HG03432 (cell line): ENCODE measurements at regions not wholly inside any gene's neighbourhood (a gene's known extent, or its start where the extent isn't known, plus 50 kb on each side); places are given as distances from the start of the nearest gene placed in this dataset.
"Not testable (repeated sequence)": the region's sequence is repeated elsewhere in the genome, so short reads cannot be mapped to it uniquely, and the experiment has no call there.

Experiments
- ATAC-seq: cut with Tn5 transposase; IDR thresholded peaks from one replicate; pipeline ENCODE4 v1.9.1; 2021; ENCODE audit warnings: mild to moderate bottlenecking, moderate library complexity; ENCODE audit not compliant: unreplicated experiment

- ATAC-seq, result peak; percentile 58
Observed at GRCh38 chr2:49687918-49688317, 533.6 kb upstream of the FSHR start.

- ATAC-seq, result no peak
Observed at GRCh38 chr2:49686897-49687442, 532.7 kb upstream of the FSHR start.

DNA sequence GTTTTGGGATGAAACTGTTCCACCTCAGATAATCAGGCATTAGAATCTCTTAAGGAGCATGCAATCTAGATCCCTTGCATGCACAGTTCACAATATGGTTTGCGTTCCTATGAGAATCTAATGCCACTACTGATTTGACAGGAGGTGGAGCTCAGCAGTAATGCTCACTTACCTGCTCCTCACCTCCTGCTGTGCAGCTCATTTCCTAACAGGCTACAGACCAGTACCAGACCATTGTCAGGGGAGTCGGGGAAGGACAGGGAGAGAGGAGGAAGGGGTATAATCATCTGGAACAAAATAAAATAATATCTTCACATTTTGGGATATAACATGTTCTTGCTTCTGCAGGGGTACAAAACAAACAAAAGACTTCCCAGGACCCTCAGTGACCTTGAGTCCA, 532.0 kb upstream of the FSHR start:
- ATAC-seq, result no peak

- ATAC-seq, result no peak
Observed at GRCh38 chr2:49677227-49677626, 522.9 kb upstream of the FSHR start.

DNA sequence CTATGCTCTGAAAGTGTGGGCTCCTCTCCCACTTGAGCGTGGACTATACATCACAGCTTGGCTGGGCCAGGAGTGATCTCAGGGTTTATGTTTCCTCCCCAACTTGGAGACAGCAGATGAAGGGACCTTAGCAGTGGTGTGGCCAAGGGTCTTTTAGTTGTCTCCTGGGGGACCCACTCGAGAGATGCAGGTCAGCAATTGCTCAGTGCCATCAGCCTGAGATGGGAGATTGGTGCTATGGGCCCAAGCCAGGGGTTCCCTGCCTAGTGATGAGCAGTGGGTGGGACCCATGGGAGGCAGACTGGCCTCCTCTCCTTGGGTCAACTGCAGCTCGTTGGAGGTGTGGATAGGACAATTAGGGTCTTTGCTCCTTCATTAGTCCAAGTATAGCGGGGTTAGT, 510.5 kb upstream of the FSHR start:
- no peak for ATAC-seq

DNA sequence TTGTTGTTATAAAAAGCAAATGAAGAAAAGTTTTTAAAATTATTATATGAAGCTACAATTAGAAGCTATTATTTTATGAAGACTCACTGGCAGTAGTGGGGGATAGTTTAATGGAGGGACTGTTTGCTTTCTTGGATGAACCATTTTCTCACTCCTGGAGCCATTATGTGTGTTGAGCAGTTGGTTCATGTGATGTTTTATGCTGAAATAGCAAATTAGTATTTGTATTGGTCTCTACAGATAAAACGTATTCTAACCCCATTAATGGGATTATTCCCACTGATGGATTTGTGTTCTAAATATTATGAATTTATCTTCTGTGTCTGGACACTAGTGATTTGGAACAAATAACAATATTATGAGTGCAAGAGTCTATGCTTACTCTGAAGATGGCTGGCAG, 507.5 kb upstream of the FSHR start:
- no peak for ATAC-seq

DNA sequence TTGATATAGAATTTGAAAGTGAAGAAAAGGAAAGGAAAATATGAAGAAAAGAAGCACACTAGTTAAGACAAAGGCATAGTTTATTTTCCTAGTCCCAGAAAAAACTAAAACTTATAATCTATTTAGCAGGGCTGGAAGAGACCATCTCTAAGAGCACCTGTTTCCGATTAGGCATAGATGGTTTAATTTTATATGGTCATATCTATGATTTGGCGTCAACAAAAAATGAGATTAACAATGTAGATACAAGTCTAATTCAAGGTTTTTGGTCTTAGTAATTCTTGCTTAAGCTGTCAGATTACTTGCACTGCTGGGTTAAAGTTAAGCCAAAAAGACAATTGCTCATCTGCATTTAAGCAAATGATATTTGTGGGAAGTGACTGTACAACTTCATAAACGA, 502.5 kb upstream of the FSHR start:
- no peak for ATAC-seq

DNA sequence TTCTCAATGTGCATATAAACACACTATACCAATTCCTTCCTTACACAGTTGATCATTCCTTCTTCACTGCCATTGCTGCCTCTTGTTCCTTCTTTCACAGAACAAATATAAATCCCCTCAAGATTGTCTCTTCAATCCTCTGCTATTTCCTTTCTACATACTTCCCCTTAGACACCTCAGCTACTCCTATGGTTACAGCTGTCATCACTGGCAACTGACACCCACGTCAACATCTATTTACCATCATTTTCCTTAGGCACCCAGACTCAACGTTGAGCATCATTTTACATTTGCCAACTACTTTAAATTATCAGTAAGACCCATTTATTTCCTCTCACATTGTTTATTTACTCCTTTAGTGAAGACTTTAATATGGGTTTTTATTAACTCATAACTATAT, 488.8 kb upstream of the FSHR start:
- no peak for ATAC-seq

DNA sequence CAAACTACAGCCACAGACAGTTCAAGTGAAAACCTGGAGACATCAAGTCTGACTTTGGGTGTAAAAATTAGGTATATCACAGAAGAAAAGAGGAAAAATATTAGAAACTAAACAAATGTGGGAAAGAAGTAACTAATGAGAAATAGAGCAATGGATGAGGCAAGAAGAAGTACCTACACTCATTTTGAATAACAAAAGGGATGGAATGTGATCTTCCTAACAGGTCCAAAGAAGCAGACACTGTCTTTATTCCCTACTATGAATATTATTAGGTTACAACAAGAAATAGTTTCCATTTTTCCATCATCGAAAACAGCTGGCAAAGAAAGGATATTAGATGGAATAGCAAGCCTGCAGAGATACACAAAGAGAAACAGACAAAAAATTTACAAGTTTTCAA, 486.3 kb upstream of the FSHR start:
- no peak for ATAC-seq

- no peak for ATAC-seq
Observed at GRCh38 chr2:49621016-49621415, 466.7 kb upstream of the FSHR start.

DNA sequence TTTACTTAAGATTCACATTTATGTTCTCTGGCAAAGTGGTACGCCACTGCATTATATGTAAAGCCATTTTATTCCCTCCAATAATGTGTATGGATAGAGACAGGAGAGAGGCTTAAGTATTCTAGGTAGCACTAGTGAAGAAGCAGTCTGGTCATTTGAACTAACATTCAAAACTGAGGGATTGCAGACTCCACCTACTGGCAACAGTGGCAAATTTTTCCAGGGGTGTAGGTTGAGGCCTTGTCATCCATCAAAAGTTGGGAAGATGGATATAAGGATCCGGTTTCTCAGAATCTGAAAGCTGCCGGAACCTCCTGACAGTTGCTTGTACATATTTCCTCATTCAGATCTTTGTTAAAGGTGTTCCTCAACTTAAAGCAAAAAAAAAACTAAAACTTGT, 465.5 kb upstream of the FSHR start:
- ATAC-seq, result no peak

GRCh38 chr2:49618491-49618890, 464.2 kb upstream of the FSHR start:
- ATAC-seq, result no peak

- ATAC-seq, result peak; percentile 65
Observed at GRCh38 chr2:49616800-49617199, 462.5 kb upstream of the FSHR start.

- ATAC-seq, result not testable (repeated sequence)
Observed at GRCh38 chr2:49611796-49612195, 457.5 kb upstream of the FSHR start.

GRCh38 chr2:49600524-49600923, 446.2 kb upstream of the FSHR start:
- ATAC-seq, result no peak

DNA sequence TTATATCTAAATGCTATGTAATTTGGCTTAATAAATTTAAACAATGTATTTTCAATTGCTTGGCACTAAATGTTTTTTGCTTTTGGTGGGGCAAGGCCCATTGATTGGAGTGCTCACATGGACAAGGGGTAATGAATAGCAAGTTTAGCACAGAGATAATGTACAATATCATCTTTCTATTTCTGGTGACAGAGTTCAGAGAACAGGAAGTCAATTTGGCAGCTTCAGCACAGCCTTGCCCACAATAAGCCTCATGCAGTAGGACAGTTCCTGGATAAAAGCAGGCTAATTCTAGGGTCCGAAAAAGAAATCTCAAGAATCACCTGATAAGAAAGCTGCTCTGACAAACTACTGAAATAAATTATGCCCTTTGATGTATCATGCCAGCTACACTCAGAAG, 443.9 kb upstream of the FSHR start:
- no peak for ATAC-seq

DNA sequence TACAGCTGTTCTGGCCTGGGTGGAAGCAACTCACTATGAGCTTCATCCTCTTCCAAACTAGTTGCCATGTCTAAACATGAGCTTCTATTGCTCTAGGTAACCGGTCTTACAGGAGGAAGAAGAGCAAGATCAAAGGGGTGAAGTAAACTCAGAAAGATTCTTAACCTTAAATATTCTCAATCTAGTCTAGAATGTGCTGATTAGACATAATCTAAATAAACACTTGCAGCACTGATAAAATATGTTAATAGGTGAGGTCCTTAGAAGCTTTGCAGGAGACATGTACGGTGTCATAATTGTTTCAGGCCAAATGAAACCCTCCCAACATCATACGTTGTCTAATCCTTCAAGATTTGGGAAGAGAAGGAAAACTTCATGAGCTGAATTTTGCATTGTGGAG, 431.6 kb upstream of the FSHR start:
- ATAC-seq, result no peak

- no peak for ATAC-seq
Observed at GRCh38 chr2:49582946-49583345, 428.6 kb upstream of the FSHR start.

- ATAC-seq, result no peak
Observed at GRCh38 chr2:49577041-49577440, 422.7 kb upstream of the FSHR start.

DNA sequence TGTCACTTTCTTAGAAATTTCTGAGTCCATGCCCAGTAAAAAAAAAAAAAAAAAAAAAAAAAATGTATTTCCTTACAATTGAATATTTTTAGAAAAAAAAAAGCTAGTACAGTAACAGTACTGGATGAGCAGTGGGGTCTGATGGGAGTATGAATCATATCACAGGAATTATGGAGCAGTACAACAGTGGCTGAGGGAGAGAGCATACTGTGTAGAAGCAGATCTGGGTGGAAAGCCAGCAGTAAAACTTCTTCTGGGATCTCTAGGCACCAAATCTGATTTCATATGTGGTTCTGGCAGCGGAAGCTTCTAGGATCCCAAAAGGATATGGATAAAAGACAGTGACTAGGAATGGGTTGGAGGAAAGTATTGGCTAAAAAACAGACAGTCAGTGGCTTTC, 414.9 kb upstream of the FSHR start:
- ATAC-seq, result no peak

DNA sequence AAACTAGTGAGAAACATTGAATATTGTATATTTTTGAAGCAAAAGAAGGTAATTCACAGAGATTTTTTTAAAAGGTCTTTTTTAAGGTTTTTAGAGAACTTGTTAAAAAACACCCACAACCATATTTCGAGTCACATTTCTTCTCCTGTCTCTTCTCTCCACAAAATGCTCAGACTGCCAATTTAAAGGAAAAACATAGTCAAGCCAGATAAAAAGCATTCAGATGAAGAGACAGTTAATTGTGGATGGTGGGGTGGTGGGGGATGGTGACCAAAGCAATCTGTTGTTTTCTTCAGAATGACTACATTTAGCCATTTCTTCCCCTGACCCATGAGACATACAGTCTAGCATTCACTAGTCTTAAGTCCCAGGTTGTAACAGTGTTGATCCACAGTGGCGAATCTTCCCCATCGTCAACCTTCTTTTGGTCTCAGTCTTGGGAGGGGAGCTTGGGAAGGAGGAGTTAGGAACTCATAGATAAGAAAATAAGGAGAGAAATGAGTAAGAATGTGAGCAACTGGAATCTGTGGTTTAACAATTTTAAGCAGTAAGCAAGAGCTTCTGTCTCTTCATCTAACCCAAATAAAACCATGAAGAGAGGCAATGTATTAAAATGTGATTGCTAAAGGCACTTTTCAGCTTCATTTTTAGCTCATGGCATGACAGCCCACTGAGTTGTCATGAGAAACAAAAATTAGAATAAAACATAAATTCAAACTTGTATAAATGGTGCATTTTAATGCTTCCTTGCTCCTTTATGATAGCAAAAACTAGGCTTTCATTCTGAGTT, 413.7 kb upstream of the FSHR start:
- ATAC-seq, result no peak

DNA sequence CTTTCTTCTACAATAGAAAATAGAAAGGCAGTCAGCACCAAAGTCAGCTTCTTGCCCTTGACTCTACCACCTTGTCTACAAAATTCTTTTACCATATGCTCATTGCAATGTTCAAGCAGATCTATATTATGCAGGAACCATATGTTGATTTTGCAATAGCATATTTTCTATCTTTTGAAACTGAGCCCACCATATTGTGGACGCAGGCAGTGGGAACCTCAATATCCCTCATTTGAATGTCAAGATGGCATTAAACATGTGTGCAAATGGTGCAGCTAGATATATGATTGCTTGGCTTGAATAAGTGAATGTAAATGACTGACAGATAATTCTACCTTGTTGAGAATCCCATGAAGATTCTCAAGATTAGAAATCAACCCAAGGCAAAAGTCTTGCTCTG, 412.7 kb upstream of the FSHR start:
- ATAC-seq, result no peak

- ATAC-seq, result no peak
Observed at GRCh38 chr2:49553658-49554057, 399.3 kb upstream of the FSHR start.
